Globus pallidus (tissue), 1 donor: ENCODE measurements at regions not wholly inside any gene's neighbourhood (a gene's known extent, or its start where the extent isn't known, plus 50 kb on each side); places are given as distances from the start of the nearest gene placed in this dataset.
"Not testable (repeated sequence)": the region's sequence is repeated elsewhere in the genome, so short reads cannot be mapped to it uniquely, and the experiment has no call there.

ENCODE experiments used
- DNase-seq: peaks from one replicate; pipeline ENCODE4 v3.0.0-alpha.2; 2015; ENCODE audit warnings: low spot score

- no peak for DNase-seq
These were observed 66.6 kb upstream of the RHOU start for GRCh38 chr1:228668553-228669241.

GRCh38 chr1:228669242-228669585, 66.1 kb upstream of the RHOU start:
- DNase-seq: no peak

- DNase-seq: not testable (repeated sequence)
These were observed 54.2 kb upstream of the RHOU start for GRCh38 chr1:228681076-228681565.

- no peak for DNase-seq
These were observed 51.9 kb upstream of the RHOU start for GRCh38 chr1:228683428-228683827.

GRCh38 chr1:228684607-228685006, 50.7 kb upstream of the RHOU start:
- no peak for DNase-seq

GRCh38 chr1:228685081-228685660, 50.1 kb upstream of the RHOU start:
- DNase-seq: no peak
